Activated gamma-delta T cell treated with Interleukin-2 at 50 U/mL for 16 hours (primary cell): ENCODE measurements at regions not wholly inside any gene's neighbourhood (a gene's known extent, or its start where the extent isn't known, plus 50 kb on each side); places are given as distances from the start of the nearest gene placed in this dataset.

Source experiments
- DNase-seq: peaks from one replicate; pipeline ENCODE4 v3.0.0-alpha.2; 2020

GRCh38 chr7:79862447-79863210 lies 272.0 kb upstream of the GNAI1 start:
- no peak for DNase-seq

GRCh38 chr7:79855172-79855571 lies 279.5 kb upstream of the GNAI1 start:
- no peak for DNase-seq

GRCh38 chr7:79854621-79855020 lies 280.0 kb upstream of the GNAI1 start:
- no peak for DNase-seq

- DNase-seq: no peak
Measured at GRCh38 chr7:79837915-79838314, 296.7 kb upstream of the GNAI1 start.

GRCh38 chr7:79833616-79834015 lies 301.0 kb upstream of the GNAI1 start:
- DNase-seq: no peak

- DNase-seq: no peak
Measured at GRCh38 chr7:79828866-79829265, 305.8 kb upstream of the GNAI1 start.

GRCh38 chr7:79823246-79823951 lies 311.2 kb upstream of the GNAI1 start:
- DNase-seq: no peak

GRCh38 chr7:79822620-79823240 lies 311.9 kb upstream of the GNAI1 start:
- no peak for DNase-seq

- no peak for DNase-seq
Measured at GRCh38 chr7:79820387-79820786, 314.2 kb upstream of the GNAI1 start.

- no peak for DNase-seq
Measured at GRCh38 chr7:79810916-79811315, 323.7 kb upstream of the GNAI1 start.

- DNase-seq: no peak
Measured at GRCh38 chr7:79806161-79806734, 328.4 kb upstream of the GNAI1 start.

- DNase-seq: no peak
Measured at GRCh38 chr7:79790656-79791262, 337.3 kb upstream of the MAGI2 start.

GRCh38 chr7:79789584-79790345 lies 336.3 kb upstream of the MAGI2 start:
- no peak for DNase-seq

GRCh38 chr7:79787623-79788022 lies 334.2 kb upstream of the MAGI2 start:
- DNase-seq: no peak

GRCh38 chr7:79787096-79787495 lies 333.6 kb upstream of the MAGI2 start:
- DNase-seq: no peak

- no peak for DNase-seq
Measured at GRCh38 chr7:79786187-79786586, 332.7 kb upstream of the MAGI2 start.

GRCh38 chr7:79785556-79785955 lies 332.1 kb upstream of the MAGI2 start:
- DNase-seq: no peak

GRCh38 chr7:79782906-79783305 lies 329.4 kb upstream of the MAGI2 start:
- DNase-seq: no peak

- DNase-seq: no peak
Measured at GRCh38 chr7:79782256-79782655, 328.8 kb upstream of the MAGI2 start.

- DNase-seq: no peak
Measured at GRCh38 chr7:79781716-79782115, 328.2 kb upstream of the MAGI2 start.

GRCh38 chr7:79778786-79779770 lies 325.6 kb upstream of the MAGI2 start:
- no peak for DNase-seq
